HEK293T (cell line): ENCODE measurements at regions not wholly inside any gene's neighbourhood (a gene's known extent, or its start where the extent isn't known, plus 50 kb on each side); places are given as distances from the start of the nearest gene placed in this dataset.

Experiments used
- ARNT ChIP-seq: fragments of 450-650 bp; IDR thresholded peaks from 2 replicates; pipeline ENCODE4 v1.6.1; 2017; ENCODE audit warnings: mild to moderate bottlenecking
- BHLHE40 ChIP-seq: fragments of 450-650 bp; IDR thresholded peaks from 2 replicates; pipeline ENCODE4 v1.6.1; 2016; ENCODE audit warnings: mild to moderate bottlenecking, moderate library complexity, borderline replicate concordance
- CTBP1 ChIP-seq: fragments of 450-650 bp; IDR thresholded peaks from 2 replicates; pipeline ENCODE4 v1.6.1; 2016; ENCODE audit warnings: borderline replicate concordance
- FOXK2 ChIP-seq: fragments of 450-650 bp; IDR thresholded peaks from 2 replicates; pipeline ENCODE4 v1.6.1; 2016; ENCODE audit warnings: mild to moderate bottlenecking
- L3MBTL2 ChIP-seq: fragments of 450-650 bp; conservative IDR thresholded peaks from 2 replicates; pipeline ENCODE4 v1.6.1; 2016; ENCODE audit warnings: mild to moderate bottlenecking
- LEF1 ChIP-seq: fragments of 450-650 bp; IDR thresholded peaks from 2 replicates; pipeline ENCODE4 v1.6.1; 2017; ENCODE audit warnings: mild to moderate bottlenecking, borderline replicate concordance
- SUZ12 ChIP-seq: fragments of 450-650 bp; IDR thresholded peaks from 2 replicates; pipeline ENCODE4 v1.6.1; 2016; ENCODE audit warnings: mild to moderate bottlenecking
- TARDBP ChIP-seq: fragments of 450-650 bp; IDR thresholded peaks from 2 replicates; pipeline ENCODE4 v1.6.1; 2016

DNA sequence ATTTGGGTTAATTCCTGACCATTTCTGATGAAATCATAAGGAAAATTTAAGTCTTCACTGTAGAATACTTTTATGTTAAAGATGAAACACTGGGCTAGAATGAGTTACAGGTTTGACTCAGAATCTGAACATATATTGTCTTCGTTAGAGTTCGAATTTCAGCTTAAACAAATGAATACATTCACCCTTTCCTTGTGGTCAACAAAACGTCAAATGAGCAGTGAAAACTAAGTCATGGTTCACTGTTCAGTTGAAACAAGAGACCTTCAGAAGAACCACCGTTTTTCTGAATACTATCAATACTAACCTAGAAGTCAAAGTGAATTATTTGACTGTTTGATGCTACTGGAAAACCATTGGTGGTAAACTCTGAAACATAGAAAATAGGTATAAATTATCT, 235.2 kb upstream of the ZWINT start:
- TF ChIP-seq CTBP1 (no peak), ARNT (no peak), BHLHE40 (no peak), TARDBP (no peak), SUZ12 (no peak), LEF1 (no peak), L3MBTL2 (no peak), FOXK2 (no peak)
